ENCODE measurements at regions not wholly inside any gene's neighbourhood (a gene's known extent, or its start where the extent isn't known, plus 50 kb on each side); places are given as distances from the start of the nearest gene placed in this dataset.

GRCh38 chr3:194272861-194273742, 78.0 kb downstream of the CPN2 start:
- no peaks in the 10 kb centered on the region for H3K9me3 Mint-ChIP-seq
- peaks cover 7% of the 10 kb centered on the region for H3K4me1 Mint-ChIP-seq
- H3K27ac Mint-ChIP-seq, result no peak overlapping the region
- H3K27me3 Mint-ChIP-seq, result no peaks in the 10 kb centered on the region
- ATAC-seq (replicated peaks), result no peak
- H3K4me3 Mint-ChIP-seq, result no peak overlapping the region
- H3K36me3 Mint-ChIP-seq (ENCODE audit: low read depth), result no peaks in the 10 kb centered on the region

GRCh38 chr3:194273743-194274310, 77.3 kb downstream of the CPN2 start:
- Mint-ChIP-seq H3K9me3 (no peaks in the 10 kb centered on the region), H3K27me3 (no peaks in the 10 kb centered on the region), H3K27ac (no peak overlapping the region), H3K4me1 (peaks cover 7% of the 10 kb centered on the region), H3K4me3 (no peak overlapping the region), H3K36me3 (ENCODE audit: low read depth) (no peaks in the 10 kb centered on the region)
- no peak for ATAC-seq (replicated peaks)

GRCh38 chr3:194274424-194275085, 76.6 kb downstream of the CPN2 start:
- no peak overlapping the region for H3K4me3 Mint-ChIP-seq
- no peak for ATAC-seq (replicated peaks)
- H3K27ac Mint-ChIP-seq, result peak overlapping the region; percentile 32
- H3K9me3 Mint-ChIP-seq, result no peaks in the 10 kb centered on the region
- H3K4me1 Mint-ChIP-seq, result peaks cover 7% of the 10 kb centered on the region
- H3K36me3 Mint-ChIP-seq (ENCODE audit: low read depth), result no peaks in the 10 kb centered on the region
- H3K27me3 Mint-ChIP-seq, result no peaks in the 10 kb centered on the region

GRCh38 chr3:194275291-194275690, 75.8 kb downstream of the CPN2 start:
- Mint-ChIP-seq H3K27ac (peak overlapping the region; percentile 32), H3K4me1 (peaks cover 7% of the 10 kb centered on the region), H3K4me3 (no peak overlapping the region), H3K9me3 (no peaks in the 10 kb centered on the region), H3K36me3 (ENCODE audit: low read depth) (no peaks in the 10 kb centered on the region), H3K27me3 (no peaks in the 10 kb centered on the region)
- no peak for ATAC-seq (replicated peaks)

- H3K27ac Mint-ChIP-seq, result peak overlapping the region; percentile 32
- no peaks in the 10 kb centered on the region for H3K36me3 Mint-ChIP-seq (ENCODE audit: low read depth)
- no peaks in the 10 kb centered on the region for H3K27me3 Mint-ChIP-seq
- H3K9me3 Mint-ChIP-seq, result no peaks in the 10 kb centered on the region
- H3K4me3 Mint-ChIP-seq, result no peak overlapping the region
- peaks cover 7% of the 10 kb centered on the region for H3K4me1 Mint-ChIP-seq
- no peak for ATAC-seq (replicated peaks)
Measured at GRCh38 chr3:194275721-194276120, 75.4 kb downstream of the CPN2 start.

- Mint-ChIP-seq H3K36me3 (ENCODE audit: low read depth) (no peaks in the 10 kb centered on the region), H3K27me3 (no peaks in the 10 kb centered on the region), H3K4me1 (peaks cover 7% of the 10 kb centered on the region)
Measured at GRCh38 chr3:194276768-194277103, 74.4 kb downstream of the CPN2 start.

GRCh38 chr3:194277104-194277785, 73.9 kb downstream of the CPN2 start:
- no peaks in the 10 kb centered on the region for H3K9me3 Mint-ChIP-seq
- H3K36me3 Mint-ChIP-seq (ENCODE audit: low read depth), result no peaks in the 10 kb centered on the region
- H3K4me3 Mint-ChIP-seq, result no peak overlapping the region

More at GRCh38 chr3:194276768-194277103, 74.4 kb downstream of the CPN2 start:
- Mint-ChIP-seq H3K27ac (no peak overlapping the region), H3K9me3 (no peaks in the 10 kb centered on the region), H3K4me3 (no peak overlapping the region)
- no peak for ATAC-seq (replicated peaks)

GRCh38 chr3:194277786-194278130, 73.4 kb downstream of the CPN2 start:
- H3K36me3 Mint-ChIP-seq (ENCODE audit: low read depth), result no peaks in the 10 kb centered on the region
- no peaks in the 10 kb centered on the region for H3K9me3 Mint-ChIP-seq
- ATAC-seq (replicated peaks), result no peak
- H3K4me3 Mint-ChIP-seq, result no peak overlapping the region
- H3K27me3 Mint-ChIP-seq, result peaks cover 4% of the 10 kb centered on the region
- H3K4me1 Mint-ChIP-seq, result peaks cover 7% of the 10 kb centered on the region
- no peak overlapping the region for H3K27ac Mint-ChIP-seq

More at GRCh38 chr3:194277104-194277785, 73.9 kb downstream of the CPN2 start:
- H3K27ac Mint-ChIP-seq, result no peak overlapping the region
- ATAC-seq (replicated peaks), result no peak
- H3K27me3 Mint-ChIP-seq, result peaks cover 4% of the 10 kb centered on the region
- H3K4me1 Mint-ChIP-seq, result peaks cover 7% of the 10 kb centered on the region

GRCh38 chr3:194278186-194278845, 72.8 kb downstream of the CPN2 start:
- ATAC-seq (replicated peaks), result no peak

GRCh38 chr3:194279101-194279500, 72.0 kb downstream of the CPN2 start:
- H3K36me3 Mint-ChIP-seq (ENCODE audit: low read depth), result no peaks in the 10 kb centered on the region
- H3K4me3 Mint-ChIP-seq, result no peak overlapping the region
- H3K4me1 Mint-ChIP-seq, result peaks cover 7% of the 10 kb centered on the region
- peaks cover 4% of the 10 kb centered on the region for H3K27me3 Mint-ChIP-seq
- no peak overlapping the region for H3K27ac Mint-ChIP-seq
- H3K9me3 Mint-ChIP-seq, result no peaks in the 10 kb centered on the region
- no peak for ATAC-seq (replicated peaks)

More at GRCh38 chr3:194278186-194278845, 72.8 kb downstream of the CPN2 start:
- Mint-ChIP-seq H3K9me3 (no peaks in the 10 kb centered on the region), H3K27ac (no peak overlapping the region), H3K4me3 (no peak overlapping the region), H3K36me3 (ENCODE audit: low read depth) (no peaks in the 10 kb centered on the region), H3K4me1 (peaks cover 7% of the 10 kb centered on the region), H3K27me3 (peaks cover 4% of the 10 kb centered on the region)

GRCh38 chr3:194279701-194280360, 71.3 kb downstream of the CPN2 start:
- ATAC-seq (replicated peaks), result no peak
- H3K4me1 Mint-ChIP-seq, result peaks cover 6% of the 10 kb centered on the region
- no peaks in the 10 kb centered on the region for H3K9me3 Mint-ChIP-seq
- no peaks in the 10 kb centered on the region for H3K36me3 Mint-ChIP-seq (ENCODE audit: low read depth)
- H3K27ac Mint-ChIP-seq, result no peak overlapping the region
- H3K4me3 Mint-ChIP-seq, result no peak overlapping the region
- H3K27me3 Mint-ChIP-seq, result peaks cover 4% of the 10 kb centered on the region

- H3K36me3 Mint-ChIP-seq (ENCODE audit: low read depth), result no peaks in the 10 kb centered on the region
- H3K4me1 Mint-ChIP-seq, result no peaks in the 10 kb centered on the region
- no peak overlapping the region for H3K27ac Mint-ChIP-seq
- ATAC-seq (replicated peaks), result no peak
- peaks cover 4% of the 10 kb centered on the region for H3K27me3 Mint-ChIP-seq
- H3K9me3 Mint-ChIP-seq, result no peaks in the 10 kb centered on the region
- H3K4me3 Mint-ChIP-seq, result no peak overlapping the region
Measured at GRCh38 chr3:194280777-194281176, 70.4 kb downstream of the CPN2 start.

GRCh38 chr3:194281306-194281705, 69.8 kb downstream of the CPN2 start:
- H3K4me3 Mint-ChIP-seq, result no peak overlapping the region
- peaks cover 4% of the 10 kb centered on the region for H3K27me3 Mint-ChIP-seq
- H3K36me3 Mint-ChIP-seq (ENCODE audit: low read depth), result no peaks in the 10 kb centered on the region
- no peak overlapping the region for H3K27ac Mint-ChIP-seq
- no peak for ATAC-seq (replicated peaks)
- H3K4me1 Mint-ChIP-seq, result no peaks in the 10 kb centered on the region
- no peaks in the 10 kb centered on the region for H3K9me3 Mint-ChIP-seq

GRCh38 chr3:194281766-194282165, 69.4 kb downstream of the CPN2 start:
- H3K4me3 Mint-ChIP-seq, result no peak overlapping the region
- H3K4me1 Mint-ChIP-seq, result no peaks in the 10 kb centered on the region
- H3K36me3 Mint-ChIP-seq (ENCODE audit: low read depth), result no peaks in the 10 kb centered on the region
- ATAC-seq (replicated peaks), result no peak
- H3K27ac Mint-ChIP-seq, result no peak overlapping the region
- H3K9me3 Mint-ChIP-seq, result no peaks in the 10 kb centered on the region
- peaks cover 4% of the 10 kb centered on the region for H3K27me3 Mint-ChIP-seq

All from activated T-helper 17 cell treated with anti-CD3 and anti-CD28 coated beads, Interleukin-2, amount 50 U/mL, for 72 hours (primary cell).